ENCODE measurements at regions not wholly inside any gene's neighbourhood (a gene's known extent, or its start where the extent isn't known, plus 50 kb on each side); places are given as distances from the start of the nearest gene placed in this dataset.
A peak's percentile ranks its signal among the peaks of the same experiment; 100 is the strongest.

DNA sequence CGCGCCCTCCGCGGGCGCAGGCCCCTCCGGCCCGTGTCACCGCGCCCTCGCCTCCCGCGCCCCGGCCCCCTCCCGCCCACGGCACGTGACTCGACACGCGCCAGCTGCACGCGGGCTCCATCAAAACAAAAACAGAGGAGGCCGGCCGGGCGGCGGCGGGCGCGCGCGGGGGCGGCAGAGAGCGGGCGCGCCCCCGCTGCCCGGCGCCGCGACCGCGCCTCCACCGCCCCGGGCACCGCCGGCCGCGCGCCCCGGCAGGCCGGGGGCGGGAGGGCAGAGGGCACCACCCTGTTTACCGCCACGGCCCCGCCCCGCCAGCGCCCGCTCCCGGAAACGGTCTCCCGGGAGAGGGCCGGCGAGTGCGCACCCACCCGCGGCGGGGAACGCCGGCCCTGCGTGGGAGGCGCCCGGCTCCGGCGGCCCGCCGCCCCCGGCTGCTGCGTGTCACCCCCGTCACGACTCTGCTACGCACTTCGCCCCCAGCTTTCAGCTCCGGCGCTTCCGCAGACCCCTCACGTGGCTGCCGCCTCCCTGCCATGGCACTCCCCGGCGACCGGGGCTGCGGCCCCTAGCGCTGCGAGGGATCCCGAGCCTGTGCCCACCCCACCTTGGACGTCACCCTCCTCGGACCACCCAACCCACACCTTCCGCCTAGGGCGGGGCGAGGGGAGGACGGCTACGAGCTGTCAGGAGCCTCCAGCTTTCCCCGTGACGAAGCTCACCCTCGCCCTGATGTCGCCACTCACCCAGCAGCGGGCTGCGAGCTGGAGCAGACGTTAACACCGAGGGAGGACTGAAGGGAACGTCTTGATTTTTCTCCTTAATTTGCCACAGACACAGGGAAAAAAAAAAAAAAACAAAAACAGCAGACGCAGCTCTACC is 221.6 kb upstream of the MKLN1 start:
- Histone ChIP-seq H3K36me3 (no peaks in the 10 kb centered on the region), H3K4me1 (peaks cover 37 to 49% of the 10 kb centered on the region in 2 donors), H3K27ac (peak overlapping the region; percentile 99 to 100 (median 100)), H3K27me3 (no peaks in the 10 kb centered on the region), H3K4me3 (replicated peaks in 1 of 3) (peak overlapping the region; percentile 93 to 99 (median 98)), H3K9me3 (no peaks in the 10 kb centered on the region)
- peak in 1 of 6 experiments; percentile 6 for TF ChIP-seq CTCF (IDR thresholded peaks at IDR 0.05)
- TF ChIP-seq POLR2A (IDR thresholded peaks at IDR 0.05), result peak; percentile 36 to 91
- DNase-seq, result peak; percentile 80 to 82
- 0 to 1% methylated on average over 14 to 21 of the region's 110 CpGs for WGBS, 2 donors
- intact Hi-C loops (cut with DNase I), result loop anchor here (10.0 kb wide), 1 partner anchor 219 kb away; the partner anchor contains the start of gene MKLN1

- WGBS, 2 donors, result 0% methylated on average over 30 to 31 of the region's 32 CpGs
- DNase-seq, result peak; percentile 49 to 65
- Histone ChIP-seq H3K27me3 (no peaks in the 10 kb centered on the region), H3K9me3 (no peaks in the 10 kb centered on the region), H3K4me3 (replicated peaks in 1 of 3) (peak overlapping the region; percentile 93 to 99 (median 98)), H3K27ac (peak overlapping the region; percentile 99 to 100 (median 100)), H3K4me1 (peaks cover 29 to 42% of the 10 kb centered on the region in 2 donors), H3K36me3 (no peaks in the 10 kb centered on the region)
- peak in 1 of 6 experiments; percentile 13 for TF ChIP-seq CTCF (IDR thresholded peaks at IDR 0.05)
- TF ChIP-seq POLR2A (IDR thresholded peaks at IDR 0.05), result no peak
- intact Hi-C loops (cut with DNase I), result loop anchor here (10.0 kb wide), 1 partner anchor 218 kb away; the partner anchor contains the start of gene MKLN1
Observed at GRCh38 chr7:131106681-131107336, 220.9 kb upstream of the MKLN1 start.

- TF ChIP-seq CTCF (IDR thresholded peaks at IDR 0.05) (no peak), POLR2A (IDR thresholded peaks at IDR 0.05) (peak; percentile 89 to 97)
- Histone ChIP-seq H3K9me3 (no peaks in the 10 kb centered on the region), H3K4me3 (replicated peaks in 1 of 3) (peak overlapping the region; percentile 93 to 99 (median 98)), H3K36me3 (no peaks in the 10 kb centered on the region), H3K27ac (peak overlapping the region; percentile 99 to 100 (median 100)), H3K4me1 (peaks cover 28 to 37% of the 10 kb centered on the region in 2 donors), H3K27me3 (no peaks in the 10 kb centered on the region)
- DNase-seq, result peak; percentile 75 to 84
- 0% methylated on average over 49 to 51 of the region's 63 CpGs for WGBS, 2 donors
- intact Hi-C loops (cut with DNase I), result loop anchor here (10.0 kb wide), 1 partner anchor 217 kb away; the partner anchor contains the start of gene MKLN1
Observed at GRCh38 chr7:131107337-131108211, 220.1 kb upstream of the MKLN1 start.

DNA sequence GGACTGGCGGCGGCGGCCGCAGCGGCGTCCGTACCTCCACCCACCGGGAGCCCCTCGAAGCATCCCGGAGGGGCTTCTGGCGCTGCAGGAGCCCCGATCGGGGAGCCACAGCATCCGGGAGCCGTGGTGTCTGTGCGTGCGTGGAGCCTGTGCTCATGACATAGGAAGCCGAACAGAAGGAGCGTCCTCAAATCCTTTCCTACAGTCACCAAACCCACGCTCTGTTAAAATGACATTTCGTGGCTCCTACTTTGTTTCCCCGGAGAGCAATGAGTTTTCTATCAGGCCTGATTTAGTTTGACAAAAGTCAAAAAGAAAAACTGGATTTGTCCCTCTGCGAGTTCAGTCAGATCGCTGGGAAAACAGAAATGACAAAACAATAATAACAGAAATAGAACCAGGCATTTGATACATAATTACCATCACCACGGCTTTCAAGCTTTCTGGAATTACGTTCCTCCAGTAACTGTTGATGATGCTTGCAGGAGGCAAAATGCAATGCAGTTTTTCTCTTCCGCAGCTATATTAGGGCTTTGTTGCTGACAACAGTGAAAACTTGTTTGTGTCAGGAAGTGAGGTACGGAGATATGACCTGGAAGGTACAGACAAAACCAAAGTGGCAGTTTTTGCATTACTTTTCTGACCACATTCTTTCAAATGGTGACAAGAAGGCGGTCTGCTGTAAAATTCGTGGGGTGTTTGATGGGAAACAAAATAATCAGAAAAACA is 219.3 kb upstream of the MKLN1 start:
- Histone ChIP-seq H3K4me1 (peaks cover 28 to 29% of the 10 kb centered on the region in 2 donors), H3K27ac (peak overlapping the region; percentile 99 to 100 (median 100)), H3K36me3 (no peaks in the 10 kb centered on the region), H3K9me3 (no peaks in the 10 kb centered on the region), H3K4me3 (replicated peaks in 1 of 3) (peak overlapping the region; percentile 93 to 99 (median 98)), H3K27me3 (no peaks in the 10 kb centered on the region)
- TF ChIP-seq CTCF (IDR thresholded peaks at IDR 0.05), result no peak
- no peak for DNase-seq
- intact Hi-C loops (cut with DNase I), result loop anchor here (10.0 kb wide), 1 partner anchor 216 kb away; the partner anchor contains the start of gene MKLN1
- 10 to 15% methylated on average over 25 to 30 of the region's 30 CpGs for WGBS, 2 donors
